GM18861 (cell line): ENCODE measurements at regions not wholly inside any gene's neighbourhood (a gene's known extent, or its start where the extent isn't known, plus 50 kb on each side); places are given as distances from the start of the nearest gene placed in this dataset.
"Not testable (repeated sequence)": the region's sequence is repeated elsewhere in the genome, so short reads cannot be mapped to it uniquely, and the experiment has no call there.

Source experiments
- ATAC-seq: cut with Tn5 transposase; IDR thresholded peaks from one replicate; pipeline ENCODE4 v1.9.1; 2021; ENCODE audit not compliant: unreplicated experiment

DNA sequence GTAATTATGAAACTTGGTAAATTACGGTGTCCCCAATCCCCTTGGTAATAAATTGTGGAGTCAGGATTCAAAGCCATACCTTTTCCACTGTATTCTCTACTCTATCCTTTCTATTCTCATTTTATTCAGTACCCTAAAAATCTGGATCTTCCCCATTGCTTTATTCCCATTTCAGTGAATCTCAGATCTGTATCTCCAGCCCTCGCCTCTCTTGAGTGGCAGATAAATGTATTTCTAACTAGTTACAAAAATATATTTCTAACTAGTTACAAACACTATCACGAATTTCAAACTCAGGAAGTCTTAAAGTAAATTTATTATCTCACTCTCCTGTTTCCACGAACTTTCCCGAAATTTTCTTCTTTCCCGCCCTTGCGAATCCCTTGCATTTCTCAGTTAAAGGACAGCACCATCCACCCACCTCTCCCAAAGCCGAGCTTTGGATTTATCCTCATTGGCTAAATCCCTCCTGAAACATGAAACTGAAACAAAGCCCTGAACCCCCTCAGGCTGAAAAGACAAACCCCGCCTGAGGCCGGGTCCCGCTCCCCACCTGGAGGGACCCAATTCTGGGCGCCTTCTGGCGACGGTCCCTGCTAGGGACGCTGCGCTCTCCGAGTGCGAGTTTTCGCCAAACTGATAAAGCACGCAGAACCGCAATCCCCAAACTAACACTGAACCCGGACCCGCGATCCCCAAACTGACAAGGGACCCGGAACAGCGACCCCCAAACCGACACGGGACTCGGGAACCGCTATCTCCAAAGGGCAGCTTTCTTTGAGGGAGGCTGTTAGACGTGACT is 164.3 kb upstream of the PABPC3 start:
- no peak for ATAC-seq

DNA sequence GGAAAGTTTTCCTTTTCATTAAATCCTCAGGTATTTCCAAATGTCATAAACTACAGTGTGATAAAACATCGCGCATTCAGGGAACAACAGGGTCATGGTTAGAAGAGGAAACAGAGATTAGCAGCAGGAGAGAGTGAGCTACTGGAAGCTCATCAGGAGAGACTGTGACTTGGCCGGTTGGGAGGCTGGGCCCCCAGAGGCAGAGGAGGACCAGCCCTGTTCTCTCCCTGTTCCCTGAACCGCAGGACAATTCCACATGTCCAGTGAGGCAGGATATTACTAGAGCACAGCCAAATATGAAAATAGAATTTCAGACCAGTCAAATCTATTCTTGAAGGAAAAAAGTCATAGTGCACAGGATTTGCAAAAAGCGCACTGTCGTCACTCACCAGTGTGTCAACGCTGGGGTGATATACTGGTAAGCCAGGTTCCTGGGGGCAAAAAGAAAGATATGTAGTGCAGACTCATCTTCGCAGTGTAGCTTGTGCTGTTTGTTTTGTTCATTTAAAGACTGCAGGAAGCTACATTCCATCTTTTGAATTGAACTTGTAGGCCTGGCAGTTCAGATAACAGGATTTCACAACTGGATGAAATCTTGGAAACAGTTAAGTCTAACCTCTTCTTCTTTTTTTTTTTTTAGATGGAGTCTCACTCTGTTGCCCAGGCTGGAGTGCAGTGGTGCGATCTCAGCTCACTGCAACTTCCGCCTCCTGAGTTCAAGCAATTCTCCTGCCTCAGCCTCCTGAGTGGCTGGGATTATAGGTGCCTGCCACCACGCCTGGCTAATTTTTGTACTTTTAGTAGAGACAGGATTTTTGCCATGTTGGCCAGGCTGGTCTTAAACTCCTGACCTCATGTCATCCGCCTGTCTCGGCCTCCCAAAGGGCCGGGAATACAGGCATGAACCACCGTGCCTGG is 162.6 kb upstream of the PABPC3 start:
- not testable (repeated sequence) for ATAC-seq

DNA sequence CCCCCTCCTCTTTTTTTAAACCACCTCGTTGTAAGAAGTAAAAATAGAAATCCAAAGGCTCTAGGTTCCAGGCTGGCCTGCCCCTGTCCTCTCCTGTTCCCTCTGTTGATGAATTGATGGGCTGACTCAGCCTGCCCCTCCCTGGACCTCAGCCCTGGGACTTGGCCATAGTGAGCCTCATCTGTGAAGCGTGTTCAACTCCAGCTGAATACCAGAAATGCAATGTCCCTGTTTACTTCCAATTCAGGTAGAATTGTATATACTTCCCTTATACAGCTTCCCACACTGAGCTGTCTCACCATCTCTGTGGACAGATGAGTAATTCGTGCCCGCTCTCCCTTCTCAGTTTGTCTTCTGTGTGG is 161.9 kb upstream of the PABPC3 start:
- ATAC-seq: not testable (repeated sequence)

DNA sequence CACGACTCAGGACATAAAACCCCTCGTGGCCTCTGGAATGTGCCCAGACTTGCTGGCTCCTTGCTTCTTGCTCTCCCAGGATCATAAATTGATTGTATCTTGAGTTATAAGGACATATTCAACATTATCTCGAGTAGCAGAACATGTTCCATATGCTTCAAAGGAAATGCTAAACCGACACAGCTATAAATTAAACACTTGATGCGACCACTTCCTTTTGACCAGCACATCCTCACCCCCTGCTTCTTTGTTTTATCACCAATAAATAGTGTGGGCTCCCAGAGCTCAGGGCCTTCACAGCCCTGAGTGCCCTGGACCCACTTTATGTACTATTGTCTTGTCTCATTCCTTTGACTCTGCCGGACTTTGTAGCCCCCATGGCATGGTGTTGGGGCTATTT is 157.0 kb upstream of the PABPC3 start:
- no peak for ATAC-seq

DNA sequence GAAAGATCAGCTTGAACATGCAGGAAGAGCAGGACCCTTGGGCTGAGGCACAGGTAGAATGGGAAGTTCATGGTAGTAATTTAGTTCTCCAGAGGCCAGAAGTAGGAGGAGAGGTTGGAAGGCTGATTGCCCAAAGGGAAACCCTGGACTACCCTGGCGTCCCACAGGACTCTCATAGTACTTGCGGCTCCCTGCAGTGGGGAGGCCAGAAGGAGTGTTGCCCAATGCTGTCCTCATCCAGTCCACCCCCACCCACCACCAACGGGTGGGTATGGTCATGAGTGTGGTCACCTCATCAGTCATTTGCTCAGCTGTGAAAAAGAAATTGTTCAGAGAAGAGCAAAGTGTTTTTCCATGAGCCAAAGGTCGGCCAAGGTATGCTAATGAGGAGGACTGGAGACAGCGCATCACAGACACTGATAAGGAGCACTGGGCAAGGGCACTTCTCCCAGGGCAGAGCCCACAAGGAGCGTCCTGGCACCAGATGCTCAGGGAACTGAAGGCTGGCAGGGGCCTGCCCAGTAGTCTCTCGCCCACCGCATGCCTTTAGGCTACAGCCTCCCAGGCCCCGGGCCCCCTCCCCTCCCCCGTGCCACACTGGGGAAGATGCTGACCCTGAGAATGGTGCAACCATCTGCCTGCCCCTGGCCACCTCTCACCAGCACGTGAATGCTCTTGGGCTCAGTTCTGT is 154.8 kb upstream of the PABPC3 start:
- not testable (repeated sequence) for ATAC-seq

DNA sequence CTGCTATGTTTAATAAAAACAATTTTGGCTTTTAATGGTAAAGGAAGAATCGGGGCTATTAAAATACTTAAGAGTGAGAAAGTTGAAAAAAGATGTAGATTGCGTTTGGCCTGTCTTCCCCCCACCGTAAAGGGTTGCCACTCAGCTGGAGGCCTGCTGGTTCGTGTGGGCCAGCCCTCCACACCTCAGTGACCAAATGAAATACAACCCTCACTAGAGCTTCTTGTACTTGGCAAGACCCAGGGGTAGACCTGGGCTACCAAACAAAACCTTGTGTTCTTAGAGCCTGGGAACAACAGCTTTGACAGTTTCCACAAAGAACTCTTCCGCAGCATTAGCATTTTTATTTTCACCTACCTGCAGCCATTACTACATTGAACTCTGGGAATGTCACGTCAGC is 152.8 kb upstream of the PABPC3 start:
- ATAC-seq: no peak

DNA sequence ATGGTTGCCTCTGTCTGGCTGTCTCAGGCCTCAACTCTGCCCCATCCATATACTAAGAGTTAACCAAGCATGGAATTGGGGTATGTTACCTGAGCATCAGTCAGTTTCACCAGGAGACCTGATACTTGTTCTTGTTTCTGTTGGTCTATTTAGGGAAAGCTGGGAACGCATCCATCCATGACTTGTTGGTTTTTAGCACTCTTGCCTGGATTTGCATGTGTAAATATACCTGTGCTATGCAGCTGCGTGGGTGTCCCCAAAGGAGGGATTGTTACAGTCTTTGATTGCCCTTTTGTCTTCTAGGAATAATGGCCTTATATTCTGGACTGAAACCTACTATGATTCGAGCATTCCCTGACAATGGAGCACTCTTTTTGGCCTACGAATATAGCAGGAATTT is 151.9 kb upstream of the PABPC3 start:
- not testable (repeated sequence) for ATAC-seq

DNA sequence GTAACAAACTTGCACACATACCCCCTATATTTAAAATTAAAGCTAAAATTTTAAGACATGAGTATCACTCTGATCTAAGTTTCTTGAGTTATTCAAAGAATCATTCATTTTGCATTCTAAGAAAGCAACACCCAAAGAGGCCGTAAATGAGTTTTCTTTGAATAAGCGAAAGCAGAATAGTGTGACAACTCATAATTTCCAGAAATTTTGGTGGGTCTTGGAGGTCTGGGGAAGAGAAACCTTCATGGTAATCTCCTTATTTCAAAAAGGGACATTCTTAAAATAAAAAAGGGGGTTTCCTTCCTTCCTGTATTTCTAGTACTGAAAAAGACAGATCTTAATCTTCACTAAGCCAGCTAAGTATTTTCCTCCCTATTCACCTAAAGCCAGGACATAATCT is 147.0 kb upstream of the PABPC3 start:
- not testable (repeated sequence) for ATAC-seq

DNA sequence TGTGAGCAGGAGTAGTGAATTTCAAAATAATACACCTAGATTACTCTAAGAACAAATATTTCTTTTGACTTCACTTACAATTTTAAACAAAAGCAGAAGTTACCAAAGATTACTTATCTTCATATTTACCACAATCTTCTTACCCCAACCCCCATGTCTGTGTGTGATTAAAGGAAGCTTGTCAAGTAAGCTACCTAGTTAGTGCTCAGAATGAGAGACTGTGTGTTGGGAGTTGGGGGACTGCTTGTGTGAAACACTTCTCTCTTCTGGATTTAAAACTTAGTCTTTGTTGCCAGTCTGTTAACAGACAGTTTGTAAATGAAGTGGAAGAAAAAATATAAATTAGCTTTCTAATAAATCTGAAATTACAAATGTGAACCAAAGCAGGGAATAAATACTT is 145.3 kb upstream of the PABPC3 start:
- not testable (repeated sequence) for ATAC-seq

DNA sequence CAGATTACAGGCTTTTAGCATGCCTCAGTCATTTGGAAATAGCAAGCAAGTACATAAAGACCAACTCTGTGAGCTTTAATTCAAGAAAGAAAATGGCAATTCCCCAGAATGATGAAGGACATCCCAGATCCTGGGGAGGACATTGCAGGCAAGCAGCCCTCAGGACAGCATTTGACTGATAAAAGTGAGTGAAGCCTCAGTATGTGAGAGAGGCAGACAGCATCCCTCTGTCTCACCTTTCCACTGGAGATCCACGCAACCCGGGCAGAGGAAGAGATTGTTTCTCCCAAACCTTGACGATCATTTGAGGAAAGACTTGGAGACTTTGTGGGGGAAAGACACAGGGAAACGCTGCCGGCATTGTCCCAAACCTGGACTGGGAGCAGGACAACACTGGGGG is 128.0 kb upstream of the PABPC3 start:
- ATAC-seq: not testable (repeated sequence)

DNA sequence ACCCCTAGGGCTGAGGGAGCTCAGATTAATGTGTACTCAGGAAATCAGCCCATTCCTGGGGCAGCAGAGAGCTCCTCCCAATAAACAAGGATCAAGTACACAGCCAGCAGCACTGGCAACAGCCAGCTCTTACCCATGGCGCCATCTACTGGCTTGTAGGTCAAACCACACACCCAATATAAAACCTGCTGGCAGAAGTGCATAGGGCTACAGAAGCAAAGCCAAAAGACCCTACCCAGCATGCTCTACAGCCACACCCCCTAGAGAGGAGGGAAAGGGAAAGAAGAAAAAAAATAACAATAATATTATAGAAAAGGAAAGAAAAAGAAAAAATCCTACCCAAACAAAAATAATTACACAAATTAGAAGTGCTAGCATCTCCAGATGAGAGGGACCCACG is 127.5 kb upstream of the PABPC3 start:
- ATAC-seq: not testable (repeated sequence)

DNA sequence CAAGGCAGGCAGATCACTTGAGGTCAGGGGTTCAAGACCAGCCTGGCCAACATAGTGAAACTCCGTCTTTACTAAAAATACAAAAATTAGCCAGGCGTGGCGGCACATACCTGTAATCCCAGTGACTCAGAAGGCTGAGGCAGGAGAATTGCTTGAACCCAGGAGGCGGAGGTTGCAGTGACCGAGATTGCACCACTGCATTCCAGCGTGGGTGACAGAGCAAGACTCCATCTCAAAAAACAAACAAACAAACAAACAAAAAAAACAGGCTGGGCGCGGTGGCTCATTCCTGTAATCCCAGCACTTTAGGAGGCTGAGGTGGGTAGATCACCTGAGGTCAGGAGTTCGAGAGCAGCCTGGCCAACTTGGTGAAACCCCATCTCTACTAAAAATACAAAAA is 122.8 kb upstream of the PABPC3 start:
- not testable (repeated sequence) for ATAC-seq

DNA sequence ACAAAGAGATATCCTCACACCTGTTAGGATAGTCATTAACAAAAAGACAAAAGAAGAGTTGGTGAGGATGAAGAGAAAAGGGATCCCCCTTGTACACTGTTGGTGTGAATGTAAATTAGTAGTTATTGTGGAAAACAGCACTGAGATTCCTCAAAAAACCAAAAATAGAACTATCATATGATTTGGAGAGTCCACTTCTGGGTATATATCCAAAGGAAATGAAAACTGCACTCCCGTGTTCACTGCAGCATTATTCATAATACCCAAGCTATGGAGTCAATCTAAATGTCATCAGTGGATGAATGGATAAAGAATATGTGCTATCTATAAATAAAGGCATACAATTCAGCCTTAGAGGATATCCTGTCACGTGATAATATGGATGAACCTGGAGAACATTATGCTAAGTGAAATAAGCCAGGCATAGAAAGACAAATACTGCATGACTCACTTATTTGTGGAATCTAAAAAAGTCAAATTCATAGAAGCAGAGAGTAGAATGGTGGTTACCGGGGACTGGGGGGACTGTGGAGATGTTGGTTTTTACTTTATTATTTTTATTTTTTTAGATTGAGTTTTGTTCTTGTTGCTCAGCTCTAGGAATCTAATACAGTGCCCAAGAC is 114.6 kb upstream of the PABPC3 start:
- not testable (repeated sequence) for ATAC-seq

DNA sequence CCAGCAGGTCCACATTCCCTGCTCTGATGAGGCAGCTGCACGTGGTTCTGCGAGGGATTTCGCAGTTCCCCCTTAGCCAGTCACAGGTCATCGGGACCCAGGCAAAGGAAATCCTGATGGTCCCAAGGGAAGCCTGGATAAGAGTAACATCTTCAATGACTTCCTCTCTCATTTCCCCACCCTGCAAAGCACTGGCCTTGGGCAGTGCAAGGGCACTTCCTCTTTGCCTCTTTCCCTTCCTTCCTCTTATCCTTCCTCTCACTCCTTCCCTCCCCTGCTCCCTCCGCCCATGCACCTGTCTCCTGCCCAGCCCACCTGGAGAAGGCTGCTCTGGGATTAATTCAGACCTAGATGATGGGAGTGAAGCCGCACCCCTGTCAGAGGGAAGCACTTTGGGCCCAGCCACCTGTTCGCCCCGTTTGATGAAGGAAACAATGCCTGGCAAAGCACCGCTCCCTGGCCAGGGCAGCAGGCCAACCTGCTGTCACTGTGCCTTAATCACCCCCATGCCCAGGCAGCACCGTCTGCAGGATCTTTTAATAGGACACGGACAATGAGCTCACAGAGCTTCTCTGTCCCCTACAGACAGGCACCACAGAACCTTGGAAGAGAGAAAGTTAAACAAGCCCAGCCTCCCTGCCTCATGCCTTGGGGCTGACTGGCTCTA is 113.5 kb upstream of the PABPC3 start:
- no peak for ATAC-seq

DNA sequence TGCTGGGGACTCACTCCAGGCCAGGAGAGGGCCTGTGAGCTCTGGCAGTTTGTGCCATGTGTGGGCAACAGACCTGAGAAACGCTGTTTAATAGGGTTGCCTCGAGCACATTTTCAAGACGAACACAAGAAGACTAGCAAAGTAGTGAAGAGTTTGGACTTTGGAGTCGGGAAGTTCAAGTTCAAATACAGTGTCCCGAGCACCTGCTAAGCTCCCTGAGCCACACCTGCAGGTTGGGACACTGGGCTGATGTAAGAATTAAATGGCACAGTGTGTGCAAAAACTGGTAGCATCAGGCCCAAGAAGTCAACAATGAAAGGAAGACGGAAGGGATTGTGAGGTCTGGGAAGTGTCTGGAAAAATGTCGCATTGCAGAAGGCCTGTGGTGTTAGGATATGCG is 112.8 kb upstream of the PABPC3 start:
- ATAC-seq: no peak

DNA sequence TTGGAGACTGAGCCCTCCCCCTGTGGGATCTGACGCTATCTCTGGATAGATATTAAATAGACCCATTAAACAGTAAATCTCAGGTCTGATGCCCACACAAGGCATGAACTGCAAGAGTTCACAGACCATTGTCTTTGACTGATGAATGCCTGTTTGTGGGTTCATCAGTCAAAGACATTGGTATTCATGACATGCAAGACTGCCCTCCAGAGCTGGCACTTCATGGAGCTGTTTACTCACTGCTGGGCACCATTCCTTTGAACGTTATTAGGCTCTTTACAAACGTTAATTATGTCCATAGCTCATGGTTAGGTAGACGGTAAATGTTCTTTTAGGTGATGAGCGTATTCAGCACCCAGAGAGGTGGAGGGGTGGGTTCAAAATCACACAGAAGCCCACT is 111.8 kb upstream of the PABPC3 start:
- no peak for ATAC-seq

DNA sequence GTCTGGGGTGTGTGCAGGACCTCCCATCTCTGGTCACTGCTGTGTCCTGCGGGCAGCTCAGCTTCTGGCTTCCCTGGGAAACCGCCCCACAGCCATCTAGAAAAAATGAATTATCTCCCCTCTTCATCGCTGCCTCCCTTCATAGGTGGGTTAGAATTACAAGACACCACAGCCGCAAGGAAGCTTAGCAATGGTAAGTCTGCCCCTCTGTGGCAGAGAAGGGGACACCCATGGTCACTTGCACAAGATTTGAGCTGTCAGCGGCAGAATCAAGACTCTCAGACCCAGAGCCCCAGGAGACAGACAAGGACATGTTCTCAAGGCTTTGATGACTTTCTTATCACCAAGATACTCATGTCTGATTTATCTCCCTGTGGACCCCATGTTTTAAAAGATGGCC is 110.8 kb upstream of the PABPC3 start:
- ATAC-seq: no peak

DNA sequence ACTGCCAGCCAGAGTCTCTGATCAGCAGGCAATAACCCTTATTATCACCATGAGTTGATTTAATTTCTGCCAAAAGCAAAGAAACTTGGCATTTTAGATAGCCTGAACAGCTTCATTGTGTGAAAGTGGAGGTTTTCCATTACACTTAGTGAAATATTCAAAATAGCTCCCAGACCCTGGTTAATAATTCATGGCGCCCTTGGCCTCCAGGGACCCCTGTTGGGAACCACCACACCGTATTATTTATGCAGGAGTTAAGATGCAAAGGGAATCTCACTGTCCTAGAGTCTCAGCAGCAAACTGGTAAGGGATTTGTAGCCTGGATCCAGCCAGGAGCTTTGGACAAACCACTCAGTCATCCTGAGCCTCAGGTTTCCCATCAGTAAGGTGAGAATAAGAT is 110.0 kb upstream of the PABPC3 start:
- ATAC-seq: no peak

DNA sequence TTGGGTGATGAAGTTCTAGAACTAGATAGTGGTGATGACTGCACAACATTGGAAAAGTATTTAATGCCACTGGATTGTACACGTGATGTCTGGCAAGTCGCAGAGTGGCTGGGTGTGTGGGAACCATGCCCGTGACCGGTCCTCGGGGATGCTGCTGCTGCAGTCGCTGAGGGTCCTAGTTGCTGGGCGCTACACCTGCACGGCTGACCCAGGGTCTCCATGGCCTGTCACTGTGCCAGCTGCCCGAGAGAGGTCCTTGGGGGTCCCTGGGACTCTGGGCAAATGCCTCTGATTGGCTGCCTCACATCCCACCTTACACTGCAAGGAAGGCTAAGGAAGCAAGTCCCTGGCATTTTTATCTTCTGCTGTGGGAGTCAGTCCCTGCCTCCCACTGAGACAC is 109.1 kb upstream of the PABPC3 start:
- no peak for ATAC-seq

DNA sequence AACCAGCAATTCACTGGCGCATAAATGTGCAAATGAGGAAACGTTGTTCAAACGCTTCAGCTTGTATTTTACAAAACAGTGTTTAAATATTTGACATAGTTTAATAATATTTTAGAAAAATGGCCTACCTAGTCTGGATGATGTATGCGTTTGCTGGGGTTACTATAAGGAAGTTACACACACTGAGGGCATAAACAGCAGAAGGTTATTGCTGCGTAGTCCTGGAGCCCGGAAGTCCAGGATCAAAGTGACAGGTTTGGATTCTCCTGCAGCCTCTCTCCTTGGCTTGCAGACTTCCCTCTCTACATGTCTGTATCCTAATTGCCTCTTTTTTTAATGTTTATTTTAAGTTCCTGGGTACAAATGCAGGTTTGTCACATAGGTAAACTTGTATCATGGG is 106.0 kb upstream of the PABPC3 start:
- not testable (repeated sequence) for ATAC-seq

DNA sequence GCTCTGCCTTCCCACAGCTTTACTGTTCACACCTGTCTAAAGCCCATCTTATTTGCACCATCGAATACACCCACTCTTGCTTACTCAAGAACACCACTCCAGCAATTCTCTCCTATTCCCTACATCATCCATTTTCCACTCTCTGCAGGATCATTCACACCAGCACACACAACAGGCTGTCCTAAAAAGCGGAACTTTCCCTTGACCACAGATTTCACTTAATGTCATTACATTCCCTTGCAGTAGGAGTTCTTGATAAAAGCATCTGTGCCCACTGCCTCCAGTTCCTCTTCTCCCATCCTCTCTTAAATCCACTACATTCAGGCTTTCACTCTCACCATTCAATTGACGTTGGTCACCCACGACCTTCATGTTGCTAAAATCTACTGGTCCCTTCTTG is 103.0 kb upstream of the PABPC3 start:
- not testable (repeated sequence) for ATAC-seq
